ENCODE measurements at regions not wholly inside any gene's neighbourhood (a gene's known extent, or its start where the extent isn't known, plus 50 kb on each side); places are given as distances from the start of the nearest gene placed in this dataset.

- POLR2A ChIA-PET (ENCODE audit: partially characterized antibody): no interaction called here
- H4K20me1 ChIP-seq (replicated peaks in 1 of 2; ENCODE audit: control insufficient read depth in 1 of 2, insufficient read depth in 2 of 2, low read length in 2 of 2): no peaks in the 10 kb centered on the region
- H3K4me3 ChIP-seq (ENCODE audit: extremely low read depth in 1 of 4, insufficient read depth in 2 of 4, low read depth in 3 of 4, low read length in 4 of 4): no peak overlapping the region
- H3K23me2 ChIP-seq (ENCODE audit: low read depth, low read length): no peaks in the 10 kb centered on the region
- H3K79me1 ChIP-seq (ENCODE audit: low read depth, low read length): no peaks in the 10 kb centered on the region
- H3K9me3 ChIP-seq (ENCODE audit: insufficient read depth in 2 of 2, low read depth in 1 of 2, low read length in 1 of 2): peaks cover 22 to 23% of the 10 kb centered on the region in 2 experiments
- no peak overlapping the region for H3K18ac ChIP-seq (ENCODE audit: extremely low read depth, low read length)
- FAIRE-seq: no peak
- H2BK120ac ChIP-seq (replicated peaks; ENCODE audit: low read depth, low read length): no peak overlapping the region
- no peak overlapping the region for H3K9ac ChIP-seq (replicated peaks in 1 of 4; ENCODE audit: extremely low read depth in 1 of 4, low read depth in 3 of 4, low read length in 3 of 4)
- H2BK20ac ChIP-seq (ENCODE audit: low read length): no peak overlapping the region
- no peak overlapping the region for H3K14ac ChIP-seq (ENCODE audit: insufficient read length)
- H2BK15ac ChIP-seq (ENCODE audit: low read length): no peak overlapping the region
- no peak overlapping the region for H3K4me2 ChIP-seq (ENCODE audit: insufficient read depth in 1 of 2, low read depth in 2 of 2, low read length in 2 of 2)
- H2BK5ac ChIP-seq (ENCODE audit: low read depth, low read length): no peak overlapping the region
- no peak overlapping the region for H4K91ac ChIP-seq (replicated peaks; ENCODE audit: insufficient read length, low read length)
- no peak overlapping the region for H2AFZ ChIP-seq (ENCODE audit: low read length)
- no peak overlapping the region for H3K56ac ChIP-seq (replicated peaks; ENCODE audit: insufficient read length, low read depth, low read length)
- H3K4ac ChIP-seq (replicated peaks; ENCODE audit: insufficient read length, low read depth, low read length): no peak overlapping the region
- CTCF ChIA-PET (ENCODE audit: partially characterized antibody): interaction anchor here (0.6 to 1.7 kb wide), 3 partner anchors 9 to 113 kb away, joined by 4 to 8 read pairs (median 5); no protein-coding TSS in a partner anchor
- no peak for DNase-seq (ENCODE audit: low read depth in 1 of 2, low spot score in 2 of 2)
- no peak overlapping the region for H2BK12ac ChIP-seq (ENCODE audit: low read depth, low read length)
- no peak overlapping the region for H3K23ac ChIP-seq (ENCODE audit: insufficient read length)
- H4K8ac ChIP-seq (ENCODE audit: extremely low read depth, insufficient read depth, low read length): no peak overlapping the region
- no peak overlapping the region for H3K27ac ChIP-seq (ENCODE audit: low read depth, low read length)
- WGBS, 2 experiments (ENCODE audit: extremely low coverage in 1 of 2, insufficient coverage in 1 of 2, insufficient read length in 1 of 2, insufficient replicate concordance in 2 of 2, low coverage in 1 of 2, low lambda C conversion rate in 2 of 2, missing lambda C conversion rate in 1 of 2): 87% methylated on average over 4 of the region's 4 CpGs; no CpG with 5 or more reads in 1 of the 2 experiments
- no peaks in the 10 kb centered on the region for H3K4me1 ChIP-seq (replicated peaks in 1 of 4; ENCODE audit: control insufficient read depth in 3 of 4, insufficient read depth in 4 of 4, low read length in 3 of 4)
- no peak overlapping the region for H2AK5ac ChIP-seq (ENCODE audit: low read depth, low read length)
- H3K36me3 ChIP-seq (ENCODE audit: control insufficient read depth in 2 of 4, insufficient read depth in 4 of 4, low read length in 3 of 4): peaks cover 0 to 13% (median 0%) of the 10 kb centered on the region in 4 experiments; a peak in 1 of 8 replicates
- H3K27me3 ChIP-seq (replicated peaks in 1 of 4; ENCODE audit: control insufficient read depth in 3 of 4, extremely low read depth in 1 of 4, insufficient read depth in 3 of 4, low read length in 3 of 4): no peaks in the 10 kb centered on the region
- no peak overlapping the region for H4K5ac ChIP-seq (ENCODE audit: insufficient read length, low read depth, low read length)
- no peaks in the 10 kb centered on the region for H3K79me2 ChIP-seq (ENCODE audit: control insufficient read depth in 1 of 2, insufficient read depth in 2 of 2, low read length in 2 of 2)
- TF ChIP-seq RXRA (IDR thresholded peaks at IDR 0.05; ENCODE audit: insufficient read depth, low read depth, low read length) (no peak), BRCA1 (IDR thresholded peaks at IDR 0.05; ENCODE audit: low read depth, low read length) (no peak), SP1 (IDR thresholded peaks at IDR 0.05; ENCODE audit: low read depth, low read length) (no peak), RNF2 (IDR thresholded peaks at IDR 0.05; ENCODE audit: borderline replicate concordance, low read depth, low read length, missing control alignments, poor library complexity, severe bottlenecking) (no peak), HDAC6 (IDR thresholded peaks at IDR 0.05; ENCODE audit: low read depth, low read length) (no peak), SP2 (IDR thresholded peaks at IDR 0.05; ENCODE audit: low read length) (no peak), SP4 (IDR thresholded peaks at IDR 0.05; ENCODE audit: low read length) (no peak), YY1 (IDR thresholded peaks at IDR 0.05; ENCODE audit: low read depth, low read length) (no peak), KDM5A (IDR thresholded peaks at IDR 0.05; ENCODE audit: low read length) (no peak), FOSL1 (IDR thresholded peaks at IDR 0.05; ENCODE audit: insufficient read depth, low read depth, low read length) (no peak), GABPA (IDR thresholded peaks at IDR 0.05; ENCODE audit: borderline replicate concordance, insufficient read depth, low read length) (no peak), EGR1 (IDR thresholded peaks at IDR 0.05; ENCODE audit: borderline replicate concordance, low read depth, low read length) (no peak), NANOG (IDR thresholded peaks at IDR 0.05; ENCODE audit: insufficient read depth, low read depth, low read length, poor library complexity, severe bottlenecking) (no peak), SIRT6 (IDR thresholded peaks at IDR 0.05; ENCODE audit: low read length) (no peak)
- TF ChIP-seq, protein P1, sequence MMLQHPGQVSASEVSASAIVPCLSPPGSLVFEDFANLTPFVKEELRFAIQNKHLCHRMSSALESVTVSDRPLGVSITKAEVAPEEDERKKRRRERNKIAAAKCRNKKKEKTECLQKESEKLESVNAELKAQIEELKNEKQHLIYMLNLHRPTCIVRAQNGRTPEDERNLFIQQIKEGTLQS (IDR thresholded peaks at IDR 0.05; ENCODE audit: insufficient read depth, low read depth, low read length): no peak
Measured at GRCh38 chr4:186360551-186360950, 94.6 kb downstream of the F11 start.
